AG04449 (cell line): ENCODE measurements at regions not wholly inside any gene's neighbourhood (a gene's known extent, or its start where the extent isn't known, plus 50 kb on each side); places are given as distances from the start of the nearest gene placed in this dataset.
"Not testable (repeated sequence)": the region's sequence is repeated elsewhere in the genome, so short reads cannot be mapped to it uniquely, and the experiment has no call there.

ENCODE experiments used
- CTCF ChIA-PET: fragments of 350-600 bp; formaldehyde crosslinking; extraction: SDS; loops from one replicate; lab custom pipeline; 2021; ENCODE audit warnings: antibody characterized with exemption; lab: Yijun Ruan, JAX
- POLR2A ChIA-PET: fragments of 400-600, 350-600 bp; formaldehyde crosslinking; extraction: SDS; loops from one replicate; lab custom pipeline; 2020; ENCODE audit warnings: antibody characterized with exemption, inconsistent platforms; lab: Yijun Ruan, JAX
- DNase-seq: peaks from one replicate; pipeline ENCODE4 v3.0.0-alpha.2; 2010; ENCODE audit warnings: low read depth, low spot score
- H3K4me3 ChIP-seq: 2 replicates; pipeline ENCODE4 v1.5.1; 2011; ENCODE audit warnings: low read depth, mild to moderate bottlenecking, control low read depth, low read length
- TF ChIP-seq, protein P1 (sequence below): IDR thresholded peaks from one replicate; pipeline ENCODE4 v1.5.1; 2011; ENCODE audit warnings: mild to moderate bottlenecking, moderate library complexity, low read length, control low read depth, inconsistent platforms; ENCODE audit not compliant: insufficient read depth; ENCODE audit errors: missing control alignments

DNA sequence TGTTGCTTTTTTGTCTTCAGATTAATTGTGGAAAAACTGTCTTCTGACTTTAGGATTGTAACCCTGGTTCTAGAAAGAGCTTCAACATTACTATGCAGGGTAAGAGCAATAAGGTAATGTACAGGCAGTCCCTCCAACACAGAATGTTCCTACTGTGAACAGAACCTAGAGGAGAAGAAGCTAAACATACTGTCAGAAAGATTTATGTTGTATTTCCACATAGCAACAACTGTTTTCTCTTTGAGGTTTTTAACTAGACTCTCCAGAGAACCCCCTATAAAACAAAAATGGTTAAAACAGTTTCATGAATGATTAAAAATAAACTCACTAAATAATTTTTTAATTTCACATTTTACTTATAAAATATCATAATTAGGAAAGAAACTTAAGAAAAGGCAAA lies 64.3 kb upstream of the NAA35 start:
- TF ChIP-seq, protein P1, sequence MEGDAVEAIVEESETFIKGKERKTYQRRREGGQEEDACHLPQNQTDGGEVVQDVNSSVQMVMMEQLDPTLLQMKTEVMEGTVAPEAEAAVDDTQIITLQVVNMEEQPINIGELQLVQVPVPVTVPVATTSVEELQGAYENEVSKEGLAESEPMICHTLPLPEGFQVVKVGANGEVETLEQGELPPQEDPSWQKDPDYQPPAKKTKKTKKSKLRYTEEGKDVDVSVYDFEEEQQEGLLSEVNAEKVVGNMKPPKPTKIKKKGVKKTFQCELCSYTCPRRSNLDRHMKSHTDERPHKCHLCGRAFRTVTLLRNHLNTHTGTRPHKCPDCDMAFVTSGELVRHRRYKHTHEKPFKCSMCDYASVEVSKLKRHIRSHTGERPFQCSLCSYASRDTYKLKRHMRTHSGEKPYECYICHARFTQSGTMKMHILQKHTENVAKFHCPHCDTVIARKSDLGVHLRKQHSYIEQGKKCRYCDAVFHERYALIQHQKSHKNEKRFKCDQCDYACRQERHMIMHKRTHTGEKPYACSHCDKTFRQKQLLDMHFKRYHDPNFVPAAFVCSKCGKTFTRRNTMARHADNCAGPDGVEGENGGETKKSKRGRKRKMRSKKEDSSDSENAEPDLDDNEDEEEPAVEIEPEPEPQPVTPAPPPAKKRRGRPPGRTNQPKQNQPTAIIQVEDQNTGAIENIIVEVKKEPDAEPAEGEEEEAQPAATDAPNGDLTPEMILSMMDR, result no peak
- no peak overlapping the region for H3K4me3 ChIP-seq
- ChIA-PET POLR2A (no interaction called here), CTCF (no interaction called here)
- DNase-seq, result no peak

DNA sequence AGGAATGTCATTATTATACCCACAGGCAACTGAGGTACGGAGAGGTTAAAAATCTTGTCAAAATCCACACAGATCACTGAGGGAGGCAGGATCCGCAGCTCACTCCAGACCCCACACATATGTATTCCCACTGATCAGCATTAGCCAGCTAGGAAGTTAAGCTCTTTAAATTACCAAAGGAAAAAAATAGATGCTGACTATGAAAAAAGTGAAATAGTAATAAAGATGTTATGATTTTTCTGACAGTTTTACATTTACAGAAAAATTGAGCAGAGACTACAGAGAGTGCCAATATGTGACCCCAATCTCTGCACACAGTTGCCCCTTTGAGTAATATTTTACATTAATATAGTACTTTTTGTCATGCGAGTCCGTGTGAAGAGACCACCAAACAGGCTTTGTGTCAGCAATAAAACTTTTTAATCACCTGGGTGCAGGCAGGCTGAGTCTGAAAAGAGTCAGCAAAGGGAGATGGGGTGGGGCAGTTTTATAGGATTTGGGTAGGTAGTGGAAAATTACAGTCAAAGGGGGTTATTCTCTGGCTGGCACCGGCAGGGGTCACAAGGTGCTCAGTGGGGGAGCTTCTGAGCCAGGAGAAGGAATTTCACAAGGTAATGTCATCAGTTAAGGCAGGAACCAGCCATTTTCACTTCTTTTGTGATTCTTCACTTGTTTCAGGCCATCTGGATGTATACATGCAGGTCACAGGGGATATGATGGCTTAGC lies 61.9 kb upstream of the NAA35 start:
- DNase-seq, H3K4me3 ChIP-seq, POLR2A ChIA-PET, CTCF ChIA-PET: not testable (repeated sequence)

DNA sequence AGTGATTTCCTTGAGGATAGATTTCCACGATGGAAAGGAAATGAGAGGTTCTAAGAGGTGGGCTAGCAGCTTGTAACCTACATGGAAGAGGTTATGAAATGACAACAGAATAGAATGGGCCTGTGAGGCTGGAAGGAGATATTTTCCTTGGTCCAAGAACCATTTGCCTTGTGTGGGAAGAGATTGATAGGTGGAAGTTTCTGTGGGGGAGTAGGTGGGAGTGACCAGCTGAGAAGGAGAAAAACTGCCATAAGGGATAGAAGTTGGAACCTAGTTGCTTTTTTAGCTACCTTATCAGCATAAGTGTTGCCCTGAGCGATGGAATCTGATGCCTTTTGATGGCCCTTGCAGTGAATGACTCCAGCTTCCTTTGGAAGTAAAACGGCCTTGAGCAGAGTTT lies 60.4 kb upstream of the NAA35 start:
- H3K4me3 ChIP-seq, CTCF ChIA-PET, POLR2A ChIA-PET, DNase-seq: not testable (repeated sequence)

DNA sequence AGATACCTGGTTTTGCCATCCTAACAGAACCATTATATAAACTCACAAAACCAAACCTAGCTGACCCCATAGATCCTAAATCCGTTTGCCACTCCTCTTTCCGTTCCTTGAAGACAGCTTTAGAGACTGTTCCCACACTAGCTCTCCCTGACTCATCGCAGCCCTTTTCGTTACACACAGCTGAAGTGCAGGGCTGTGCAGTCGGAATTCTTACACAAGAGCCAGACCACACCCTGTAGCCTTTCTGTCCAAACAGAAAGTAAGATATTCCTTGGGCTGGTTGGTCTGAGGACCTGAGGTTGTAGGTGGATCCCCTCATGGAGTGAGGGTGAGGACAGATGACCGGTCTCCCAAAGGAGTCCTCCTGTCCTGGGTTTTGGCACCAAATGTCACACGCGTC lies 56.7 kb upstream of the NAA35 start:
- ChIA-PET CTCF (no interaction called here), POLR2A (no interaction called here)
- TF ChIP-seq, protein P1, result no peak
- DNase-seq, result no peak
- H3K4me3 ChIP-seq, result no peak overlapping the region

DNA sequence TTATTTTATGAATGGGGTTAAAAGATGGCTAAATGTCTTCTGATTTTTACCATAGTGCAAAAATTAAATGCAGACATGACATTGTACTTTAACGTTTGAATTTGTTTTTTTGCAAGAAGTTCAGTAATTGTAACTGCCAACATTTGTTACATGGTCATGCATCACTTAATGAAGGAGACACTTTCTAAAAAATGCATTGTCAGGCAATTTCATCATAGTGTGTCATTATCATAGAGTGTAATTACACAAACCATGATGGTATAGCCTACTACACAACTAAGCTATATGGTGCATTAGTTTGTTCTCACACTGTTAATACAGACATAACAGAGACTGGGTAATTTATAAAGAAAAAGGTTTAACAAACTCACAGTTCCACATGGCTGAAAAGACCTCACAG lies 50.0 kb upstream of the NAA35 start:
- TF ChIP-seq, protein P1, result no peak
- no peak overlapping the region for H3K4me3 ChIP-seq
- CTCF ChIA-PET, result interaction anchor here (1.5 kb wide), 1 partner anchor 9 kb away, joined by 6 read pairs; no protein-coding TSS in a partner anchor
- no peak for DNase-seq
- POLR2A ChIA-PET, result no interaction called here
